Right ventricle myocardium superior (tissue), 1 donor: ENCODE measurements at regions not wholly inside any gene's neighbourhood (a gene's known extent, or its start where the extent isn't known, plus 50 kb on each side); places are given as distances from the start of the nearest gene placed in this dataset.

ENCODE experiments used
- ATAC-seq: fragments of 200-7000 bp; cut with Tn5 transposase; one replicate; pipeline ENCODE4 v1.9.1; 2020; ENCODE audit warnings: mild to moderate bottlenecking; ENCODE audit not compliant: poor library complexity
- DNase-seq: peaks from one replicate; pipeline ENCODE4 v3.0.0-alpha.2; 2020
- intact Hi-C: fragments of 100-400 bp; cut with DNase I; formaldehyde crosslinking; loops from one replicate; pipeline ENCODE4 v1.11.2; 2022
- donor health status: DM: no; HTN: yes; CAD: no; lungs with severe emphysema.

GRCh38 chr5:158023266-158023665, 164.3 kb upstream of the CLINT1 start:
- DNase-seq = no peak
- intact Hi-C loops = no loop called here
- no peak for ATAC-seq

- ATAC-seq (no peak), DNase-seq (no peak)
- intact Hi-C loops = no loop called here
Measured at GRCh38 chr5:158022837-158023236, 163.9 kb upstream of the CLINT1 start.

GRCh38 chr5:158022393-158022792, 163.4 kb upstream of the CLINT1 start:
- intact Hi-C loops = no loop called here
- ATAC-seq = no peak
- no peak for DNase-seq

DNA sequence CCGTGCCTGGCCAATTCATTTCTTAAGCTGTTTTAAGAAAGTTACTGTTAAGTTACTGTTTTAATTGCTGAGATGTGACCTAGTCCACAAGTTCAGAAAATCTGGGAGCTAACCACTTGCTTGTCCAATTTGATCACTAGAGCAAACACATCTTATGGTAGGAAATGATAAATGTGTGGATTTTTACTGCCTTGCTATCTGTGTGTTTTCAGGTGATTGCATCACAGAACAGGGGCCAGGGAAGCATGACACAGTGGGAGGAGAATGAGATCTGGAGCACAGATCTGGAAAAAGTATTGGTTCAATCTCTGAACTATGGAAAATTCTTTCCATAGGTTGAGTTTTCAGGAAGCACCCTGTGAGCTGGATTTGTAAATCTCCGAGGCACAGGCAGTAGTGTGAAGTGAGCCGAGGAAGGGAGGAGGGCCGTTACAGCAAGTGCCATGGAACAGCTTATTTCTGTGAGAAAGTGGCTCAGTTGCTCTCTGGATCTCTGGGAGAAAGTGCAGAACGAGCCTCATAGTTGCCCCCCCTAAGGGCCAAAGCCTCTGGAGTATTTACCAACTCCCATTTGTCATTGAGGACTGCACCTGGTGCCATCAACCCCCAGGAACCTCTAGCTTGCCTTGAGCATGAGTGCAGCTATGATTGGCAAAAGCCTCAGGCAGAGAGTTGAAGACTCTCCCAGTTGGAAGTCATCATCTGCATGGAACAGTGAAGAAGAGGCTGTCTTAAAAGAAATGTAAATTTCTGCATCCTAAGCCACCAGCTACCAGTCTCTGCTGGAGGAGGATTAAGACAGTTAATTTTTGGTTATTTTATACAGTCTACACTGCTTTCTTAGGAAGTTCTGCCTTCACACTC, 161.8 kb upstream of the CLINT1 start:
- intact Hi-C loops = no loop called here
- ATAC-seq (no peak), DNase-seq (no peak)

DNA sequence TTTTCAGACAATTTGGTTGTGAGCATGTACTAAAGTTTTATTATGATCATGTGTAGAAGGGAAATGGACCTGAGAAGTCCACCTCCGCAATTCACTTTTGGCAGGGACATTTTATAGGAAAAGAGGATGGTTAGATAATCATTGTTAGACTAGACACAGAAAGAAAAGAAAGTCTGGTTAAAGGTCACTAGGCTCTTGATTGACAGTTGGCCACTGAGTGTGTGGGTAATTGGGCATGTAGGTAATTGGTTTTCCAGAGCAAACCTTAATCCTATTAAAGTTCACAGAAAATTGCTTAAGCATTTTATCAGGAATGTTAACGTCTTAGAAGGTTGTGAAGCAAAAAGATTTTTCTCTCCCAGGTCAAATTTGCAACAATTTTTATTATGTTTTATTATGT, 158.5 kb upstream of the CLINT1 start:
- intact Hi-C loops = no loop called here
- no peak for ATAC-seq
- DNase-seq = no peak

DNA sequence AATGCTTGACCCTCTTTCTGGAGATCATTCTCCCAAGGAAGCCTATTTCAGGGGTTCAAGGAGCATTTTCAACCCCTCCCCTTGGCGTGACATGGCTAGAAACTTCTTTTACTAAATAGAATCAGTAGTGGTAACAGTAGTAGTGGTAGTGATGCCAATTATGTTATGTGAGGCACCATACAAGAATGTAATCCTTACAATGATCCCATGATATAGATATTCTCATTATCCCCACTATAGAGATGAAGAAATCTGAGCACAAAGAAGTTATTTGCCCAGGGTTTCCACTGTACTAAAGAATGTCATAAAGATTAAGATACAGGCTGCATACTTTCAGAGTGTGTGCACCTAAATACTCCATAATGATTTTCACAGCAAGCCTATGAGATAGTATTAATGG, 155.4 kb upstream of the CLINT1 start:
- intact Hi-C loops = no loop called here
- no peak for ATAC-seq
- DNase-seq = no peak

DNA sequence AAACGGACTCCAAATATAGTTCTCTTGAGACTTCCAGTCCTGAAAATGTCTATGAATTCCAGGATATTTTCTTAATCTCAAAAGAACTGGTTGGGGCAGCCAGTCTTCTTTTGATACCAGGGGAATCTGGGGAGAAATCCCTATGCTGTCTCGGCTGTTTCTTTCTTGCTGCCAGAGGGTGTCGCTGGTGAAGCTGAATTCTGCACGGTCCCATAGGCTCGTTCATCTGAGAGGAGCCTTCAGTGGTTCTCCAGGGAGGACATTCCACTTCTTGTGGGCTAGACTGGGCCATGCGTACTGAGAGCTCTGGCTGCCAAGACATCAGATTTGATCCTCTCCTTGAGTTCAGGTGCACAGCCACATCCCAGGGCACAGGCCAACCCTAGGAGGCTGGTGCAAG, 155.0 kb upstream of the CLINT1 start:
- intact Hi-C loops = no loop called here
- ATAC-seq (peak; percentile 49), DNase-seq (no peak)

- intact Hi-C loops = no loop called here
- DNase-seq = no peak
Measured at GRCh38 chr5:158013303-158013702, 154.4 kb upstream of the CLINT1 start.

GRCh38 chr5:158011422-158011821, 152.5 kb upstream of the CLINT1 start:
- no peak for ATAC-seq
- intact Hi-C loops = no loop called here
- no peak for DNase-seq

More at GRCh38 chr5:158013303-158013702, 154.4 kb upstream of the CLINT1 start:
- ATAC-seq = no peak

DNA sequence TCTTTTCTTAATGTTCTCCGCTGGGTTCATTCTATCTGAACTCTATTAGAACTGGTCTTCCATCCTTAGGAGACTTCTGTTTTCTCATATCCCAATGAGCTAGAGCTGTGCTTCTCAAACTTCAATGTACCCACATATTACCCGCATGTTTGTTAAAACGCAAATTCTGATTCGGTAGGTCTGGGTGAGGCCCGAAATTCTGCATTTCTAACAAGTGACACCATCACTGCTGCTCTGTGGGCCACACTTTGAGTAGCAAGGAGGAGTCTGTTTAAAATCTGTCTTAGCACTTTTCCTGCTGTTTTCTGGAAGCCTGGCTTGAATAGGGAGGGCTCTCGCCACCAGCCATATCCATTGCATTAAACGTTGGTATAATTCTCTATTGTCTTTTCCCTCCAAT, 151.9 kb upstream of the CLINT1 start:
- intact Hi-C loops = no loop called here
- ATAC-seq (no peak), DNase-seq (no peak)

DNA sequence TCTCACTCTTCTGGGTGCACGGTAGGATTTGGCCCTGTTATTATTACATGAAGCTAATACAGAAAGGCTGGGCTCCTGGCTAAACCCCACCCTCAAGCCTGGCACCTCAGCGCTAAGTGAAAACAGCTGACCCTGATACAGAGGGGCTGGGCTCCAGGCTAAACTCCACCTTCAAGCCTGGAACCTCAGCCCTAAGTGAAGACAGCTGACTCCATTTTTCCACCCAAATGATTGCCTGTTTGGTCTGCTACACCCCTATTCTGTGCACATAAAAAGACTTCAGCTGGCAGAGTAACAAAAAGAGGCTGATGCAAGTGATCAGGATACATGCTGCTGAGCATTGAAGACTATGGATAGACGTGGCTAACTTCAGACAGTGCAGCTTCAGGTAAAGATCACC, 148.4 kb upstream of the CLINT1 start:
- DNase-seq (no peak), ATAC-seq (no peak)
- intact Hi-C loops = no loop called here

DNA sequence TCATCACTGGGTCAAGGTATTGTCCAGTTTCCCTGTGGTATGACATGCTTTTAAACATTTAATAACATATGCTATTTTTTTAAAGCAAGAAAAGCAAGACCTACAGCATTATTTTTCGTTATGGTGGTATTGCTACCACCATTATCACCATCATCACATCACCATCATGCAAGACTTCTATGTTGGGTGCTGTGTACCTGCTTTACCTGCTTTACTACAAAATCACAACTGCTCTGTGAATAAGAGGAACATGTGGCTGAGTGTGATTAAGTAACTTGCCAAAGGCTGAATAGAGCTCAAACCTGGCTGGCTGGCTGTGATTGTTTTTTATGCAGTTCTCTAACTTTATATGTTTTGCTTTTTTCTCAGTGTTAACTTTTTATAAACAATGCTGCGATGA, 140.8 kb upstream of the CLINT1 start:
- DNase-seq (no peak), ATAC-seq (no peak)
- intact Hi-C loops = loop anchor here (5.0 kb wide), 1 partner anchor 182 kb away; no protein-coding TSS in a partner anchor

DNA sequence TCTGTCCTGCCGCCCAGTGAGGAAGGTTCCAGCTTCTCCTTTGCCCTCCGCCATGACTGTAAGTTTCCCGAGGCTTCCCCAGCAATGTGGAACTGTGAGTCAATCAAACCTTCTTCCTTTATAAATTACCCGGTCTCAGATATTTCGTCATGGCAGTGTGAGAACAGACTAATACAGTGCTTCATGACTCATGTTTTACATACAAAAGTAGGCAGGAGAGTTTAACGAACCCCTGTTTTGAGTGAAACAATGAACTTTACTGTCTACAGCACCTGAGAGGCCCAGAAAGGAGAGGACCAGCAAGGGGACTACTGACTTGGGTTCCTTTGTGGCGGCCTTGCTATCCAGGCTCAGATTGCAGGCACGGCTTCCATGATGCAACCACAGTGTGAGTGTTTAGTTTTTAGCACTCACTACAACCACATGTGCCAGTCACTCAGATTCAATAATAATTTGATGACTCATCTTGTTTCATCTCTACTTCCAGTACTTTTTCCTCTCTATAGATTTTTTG, 139.1 kb upstream of the CLINT1 start:
- ATAC-seq (no peak), DNase-seq (no peak)
- intact Hi-C loops = loop anchor here (5.0 kb wide), 1 partner anchor 181 kb away; no protein-coding TSS in a partner anchor

DNA sequence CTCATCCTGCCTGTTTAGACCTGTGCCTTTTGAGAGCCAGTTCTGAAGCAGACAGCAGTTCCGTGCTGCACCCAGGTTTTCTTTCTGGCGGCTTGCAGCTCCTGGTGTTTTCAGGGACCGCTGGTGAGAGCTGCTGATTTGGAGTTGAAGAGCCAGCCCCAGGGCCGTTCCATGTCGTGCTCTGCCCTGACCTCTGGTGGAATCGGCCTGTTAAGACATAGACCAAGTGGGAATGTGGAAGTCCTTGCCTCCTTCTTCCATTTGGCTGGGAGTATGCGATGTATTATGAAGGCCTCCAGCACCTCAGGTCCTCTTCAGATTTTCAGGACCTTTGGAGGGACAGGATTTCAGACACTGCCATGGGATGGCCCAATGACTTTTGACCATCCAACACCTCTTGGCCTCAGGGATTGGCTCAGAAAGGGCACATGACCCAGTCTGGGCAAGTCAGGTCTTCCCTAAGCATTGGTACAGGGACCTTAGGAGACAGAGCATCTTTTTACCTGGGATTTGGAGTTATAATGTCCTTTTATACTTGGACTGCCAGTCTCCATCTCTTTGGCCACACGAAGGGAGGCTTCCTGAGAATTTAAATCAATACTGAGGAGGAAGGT, 136.1 kb upstream of the CLINT1 start:
- intact Hi-C loops = loop anchor here (5.0 kb wide), 1 partner anchor 178 kb away; no protein-coding TSS in a partner anchor
- peak; percentile 99 for ATAC-seq
- peak; percentile 74 for DNase-seq

DNA sequence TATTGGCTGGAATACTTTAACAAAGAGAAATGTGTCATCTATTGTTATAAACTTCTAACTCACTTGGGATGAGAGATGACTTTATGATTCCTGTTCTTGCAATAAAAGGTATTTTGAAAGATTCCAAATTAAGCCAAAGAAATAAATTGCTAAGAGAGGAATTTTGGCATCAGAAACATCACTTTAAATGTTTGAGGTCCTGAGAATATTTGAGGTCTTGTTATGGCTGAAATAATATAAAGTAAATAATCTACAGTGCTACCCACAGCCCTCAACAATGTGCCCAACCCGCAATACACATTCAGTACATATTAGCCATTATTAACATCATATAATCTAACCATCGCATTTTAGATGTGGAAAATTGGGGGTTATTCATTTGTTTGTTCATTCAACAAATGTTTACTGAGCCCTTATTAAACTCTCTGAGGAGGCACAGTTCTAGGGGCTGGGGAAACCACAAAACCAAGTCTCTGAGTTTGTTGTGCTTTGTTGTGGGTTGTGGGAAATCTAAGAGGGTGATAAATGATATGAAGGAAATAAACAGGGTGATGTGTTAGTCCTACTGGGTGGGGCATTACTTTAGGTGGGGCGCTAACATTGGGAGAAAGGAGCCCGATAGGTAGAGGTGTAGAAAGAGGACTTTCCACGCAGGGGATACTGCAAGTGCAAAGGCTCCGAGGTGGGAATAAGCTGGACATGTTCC, 135.2 kb upstream of the CLINT1 start:
- DNase-seq (no peak), ATAC-seq (peak; percentile 22)
- intact Hi-C loops = no loop called here

DNA sequence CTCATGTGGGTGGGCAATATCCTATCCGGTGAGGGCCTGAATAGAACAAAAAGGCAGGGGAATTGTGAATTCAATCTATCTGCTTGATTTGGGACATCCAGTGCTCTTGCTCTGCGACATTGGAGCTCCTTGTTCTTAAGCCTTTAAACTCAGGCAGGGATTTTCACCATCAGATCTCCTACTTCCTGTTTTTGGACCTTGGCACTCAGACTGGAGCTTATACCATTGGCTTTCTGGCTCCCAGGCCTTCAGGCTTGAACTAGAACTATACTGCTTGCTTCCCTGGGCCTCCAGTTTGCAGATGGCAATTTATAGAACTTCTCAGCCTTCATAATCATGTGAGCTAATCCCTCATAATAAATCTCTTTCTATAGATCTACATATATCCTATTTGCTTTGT, 134.3 kb upstream of the CLINT1 start:
- intact Hi-C loops = no loop called here
- ATAC-seq = no peak
- no peak for DNase-seq

DNA sequence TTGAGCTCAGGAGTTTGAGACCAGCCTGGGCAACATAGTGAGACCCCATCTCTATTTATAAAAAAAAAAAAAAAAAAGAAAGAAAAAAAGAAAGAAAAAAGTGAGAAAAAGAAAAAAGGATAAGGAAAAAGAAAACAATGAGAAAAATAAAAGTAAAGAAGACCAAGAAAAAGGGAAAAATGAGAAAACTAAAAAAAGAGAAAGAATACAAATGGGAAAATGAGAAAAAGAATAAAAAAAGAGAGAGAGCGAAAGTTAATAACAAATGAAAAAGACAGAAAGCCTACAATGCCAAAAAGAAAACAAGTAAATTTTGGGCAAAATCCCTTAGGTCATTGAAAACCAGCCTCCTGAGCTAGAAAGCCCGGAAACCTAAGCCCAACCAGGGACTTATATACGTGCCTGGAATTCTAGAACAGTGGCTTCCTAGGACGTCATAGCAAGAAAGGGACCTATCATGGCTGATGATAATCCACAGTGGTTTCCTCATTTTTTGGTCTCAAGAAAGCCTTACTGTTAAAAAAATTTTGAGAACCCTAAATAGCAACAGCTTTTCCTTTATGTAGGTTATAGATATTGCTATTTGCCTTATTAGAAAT, 131.7 kb upstream of the CLINT1 start:
- no peak for DNase-seq
- ATAC-seq = no peak
- intact Hi-C loops = no loop called here

- DNase-seq = no peak
Measured at GRCh38 chr5:157989296-157989695, 130.4 kb upstream of the CLINT1 start.

GRCh38 chr5:157987259-157987658, 128.3 kb upstream of the CLINT1 start:
- intact Hi-C loops = no loop called here

More at GRCh38 chr5:157989296-157989695, 130.4 kb upstream of the CLINT1 start:
- ATAC-seq = no peak
- intact Hi-C loops = no loop called here

More at GRCh38 chr5:157987259-157987658, 128.3 kb upstream of the CLINT1 start:
- ATAC-seq (no peak), DNase-seq (no peak)
